Retinal pigment epithelial cell (primary cell): ENCODE measurements at regions not wholly inside any gene's neighbourhood (a gene's known extent, or its start where the extent isn't known, plus 50 kb on each side); places are given as distances from the start of the nearest gene placed in this dataset.

Experiments used
- DNase-seq: peaks from one replicate; pipeline ENCODE4 v3.0.0-alpha.2; 2010; ENCODE audit warnings: low read depth
- H3K4me3 ChIP-seq: 2 replicates; pipeline ENCODE4 v1.5.1; 2011; ENCODE audit warnings: mild to moderate bottlenecking, low read length, control low read depth, moderate library complexity
- TF ChIP-seq, protein P1 (sequence below): conservative IDR thresholded peaks from 2 replicates; pipeline ENCODE4 v1.5.1; 2011; ENCODE audit warnings: low read depth, low read length, control low read depth, inconsistent platforms

DNA sequence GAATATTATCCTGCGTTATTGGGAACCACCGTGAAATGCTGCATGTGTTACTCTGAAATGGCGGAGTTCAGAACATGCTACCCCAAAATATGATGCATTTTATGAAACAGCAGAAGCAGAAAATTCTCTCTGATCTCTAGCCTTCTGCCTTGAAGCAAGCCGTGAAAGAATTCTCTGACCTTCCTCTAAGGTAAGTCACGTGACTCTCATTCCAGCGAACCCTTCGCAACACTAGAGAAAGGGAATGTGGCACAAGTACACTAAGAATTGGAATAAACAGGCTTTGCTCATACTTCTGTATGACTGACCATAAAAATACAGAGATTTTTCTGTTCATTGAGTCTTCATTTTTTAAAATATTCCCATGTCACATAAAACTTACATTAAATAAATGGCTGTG lies 805.6 kb upstream of the LRRC4C start:
- no peak overlapping the region for H3K4me3 ChIP-seq
- TF ChIP-seq, protein P1, sequence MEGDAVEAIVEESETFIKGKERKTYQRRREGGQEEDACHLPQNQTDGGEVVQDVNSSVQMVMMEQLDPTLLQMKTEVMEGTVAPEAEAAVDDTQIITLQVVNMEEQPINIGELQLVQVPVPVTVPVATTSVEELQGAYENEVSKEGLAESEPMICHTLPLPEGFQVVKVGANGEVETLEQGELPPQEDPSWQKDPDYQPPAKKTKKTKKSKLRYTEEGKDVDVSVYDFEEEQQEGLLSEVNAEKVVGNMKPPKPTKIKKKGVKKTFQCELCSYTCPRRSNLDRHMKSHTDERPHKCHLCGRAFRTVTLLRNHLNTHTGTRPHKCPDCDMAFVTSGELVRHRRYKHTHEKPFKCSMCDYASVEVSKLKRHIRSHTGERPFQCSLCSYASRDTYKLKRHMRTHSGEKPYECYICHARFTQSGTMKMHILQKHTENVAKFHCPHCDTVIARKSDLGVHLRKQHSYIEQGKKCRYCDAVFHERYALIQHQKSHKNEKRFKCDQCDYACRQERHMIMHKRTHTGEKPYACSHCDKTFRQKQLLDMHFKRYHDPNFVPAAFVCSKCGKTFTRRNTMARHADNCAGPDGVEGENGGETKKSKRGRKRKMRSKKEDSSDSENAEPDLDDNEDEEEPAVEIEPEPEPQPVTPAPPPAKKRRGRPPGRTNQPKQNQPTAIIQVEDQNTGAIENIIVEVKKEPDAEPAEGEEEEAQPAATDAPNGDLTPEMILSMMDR = no peak

DNA sequence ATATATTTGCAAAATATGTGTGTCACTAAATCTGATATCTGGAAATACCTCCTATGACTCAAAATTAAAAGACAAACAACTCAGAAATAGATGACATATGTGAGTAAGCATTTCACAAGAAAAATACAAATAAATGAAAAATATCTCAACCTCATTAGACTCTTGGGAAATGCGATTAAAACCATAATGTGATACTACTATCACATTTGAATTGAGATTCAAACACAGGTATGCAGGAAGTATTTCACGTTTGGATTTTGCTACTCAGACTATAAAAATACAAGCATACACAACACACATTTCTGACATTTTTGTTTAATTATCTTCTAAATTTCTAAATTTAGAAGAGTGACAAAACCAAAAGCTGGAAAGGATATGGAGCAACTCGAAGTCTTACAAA lies 811.9 kb upstream of the LRRC4C start:
- H3K4me3 ChIP-seq = no peak overlapping the region
- TF ChIP-seq, protein P1 = no peak
- DNase-seq = no peak

More for the DNA sequence above, 805.6 kb upstream of the LRRC4C start:
- DNase-seq = no peak

DNA sequence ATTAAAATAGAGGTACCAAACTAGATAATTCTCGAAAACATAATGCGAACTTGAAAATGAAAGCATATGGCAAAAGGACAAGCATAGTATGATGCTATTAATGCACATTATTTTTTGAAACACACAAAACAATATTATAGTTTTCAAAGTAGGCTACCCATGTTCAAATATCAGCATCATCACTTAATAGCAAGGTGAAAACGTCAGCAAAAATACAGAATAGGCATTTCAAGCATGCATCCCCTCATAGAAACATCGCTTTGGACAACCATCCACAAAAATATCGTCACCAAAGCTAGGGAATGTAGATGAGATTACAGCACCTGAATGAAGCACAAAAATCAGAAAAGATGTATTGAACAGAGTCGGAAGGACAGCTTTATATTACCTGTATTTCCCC lies 814.5 kb upstream of the LRRC4C start:
- DNase-seq = no peak
- TF ChIP-seq, protein P1 = no peak

DNA sequence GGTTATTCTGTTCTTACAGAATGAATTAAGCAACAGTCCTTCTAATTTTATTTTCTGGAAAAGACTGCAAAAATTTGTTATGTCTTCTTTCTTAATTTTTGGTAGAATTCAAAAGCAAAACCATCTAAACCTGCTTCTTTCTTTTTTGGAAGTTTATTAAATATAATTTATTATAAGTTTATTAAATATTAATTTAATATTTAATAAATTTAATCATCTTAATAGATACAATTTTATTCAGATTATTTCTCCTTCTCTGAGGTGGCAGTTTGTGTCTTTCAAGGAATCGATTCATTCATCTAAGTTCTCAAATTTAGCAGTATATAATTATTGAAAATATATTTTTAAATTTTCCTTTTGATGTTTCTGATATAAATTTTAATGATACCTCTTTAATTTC lies 837.5 kb upstream of the LRRC4C start:
- no peak for DNase-seq
- H3K4me3 ChIP-seq = no peak overlapping the region
- TF ChIP-seq, protein P1 = no peak

More for the DNA sequence above, 814.5 kb upstream of the LRRC4C start:
- no peak overlapping the region for H3K4me3 ChIP-seq

DNA sequence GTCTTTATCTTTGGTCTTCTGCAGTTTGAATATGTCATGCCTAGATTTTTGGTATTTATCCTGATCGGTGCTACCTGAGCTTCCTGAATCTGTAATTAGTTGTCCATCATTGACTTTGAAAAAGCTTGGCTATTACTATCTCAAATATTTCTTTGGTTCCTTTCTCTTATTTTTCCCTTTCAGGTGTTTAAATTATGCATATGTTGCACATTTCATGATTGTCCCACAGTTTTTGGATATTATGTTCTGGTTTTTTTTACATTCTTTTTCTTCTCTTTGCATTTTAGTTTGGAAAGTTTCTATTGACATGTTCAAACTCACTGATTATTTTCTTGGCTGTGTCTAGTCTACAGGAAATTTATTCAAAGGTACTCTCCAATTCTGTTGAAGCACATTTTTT lies 840.3 kb upstream of the LRRC4C start:
- no peak for DNase-seq
- TF ChIP-seq, protein P1 = no peak
- H3K4me3 ChIP-seq = no peak overlapping the region

DNA sequence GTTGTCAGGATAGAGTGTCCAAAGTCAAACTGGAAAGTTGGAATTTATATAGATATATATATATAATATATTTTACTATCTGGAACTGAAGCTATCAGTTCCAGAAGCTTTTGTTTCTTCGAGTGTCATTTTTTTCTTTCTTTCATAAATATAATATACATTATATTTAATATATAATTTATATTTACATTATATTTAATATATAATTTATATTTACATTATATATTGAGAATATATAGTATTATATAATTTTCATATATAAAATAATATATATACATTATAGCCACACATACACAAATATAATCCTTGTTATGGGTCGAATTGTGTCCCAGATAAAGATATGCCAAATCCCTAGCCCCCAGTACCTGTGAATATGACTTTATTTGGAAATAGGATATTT lies 842.3 kb upstream of the LRRC4C start:
- no peak for DNase-seq
- TF ChIP-seq, protein P1 = no peak
- no peak overlapping the region for H3K4me3 ChIP-seq

DNA sequence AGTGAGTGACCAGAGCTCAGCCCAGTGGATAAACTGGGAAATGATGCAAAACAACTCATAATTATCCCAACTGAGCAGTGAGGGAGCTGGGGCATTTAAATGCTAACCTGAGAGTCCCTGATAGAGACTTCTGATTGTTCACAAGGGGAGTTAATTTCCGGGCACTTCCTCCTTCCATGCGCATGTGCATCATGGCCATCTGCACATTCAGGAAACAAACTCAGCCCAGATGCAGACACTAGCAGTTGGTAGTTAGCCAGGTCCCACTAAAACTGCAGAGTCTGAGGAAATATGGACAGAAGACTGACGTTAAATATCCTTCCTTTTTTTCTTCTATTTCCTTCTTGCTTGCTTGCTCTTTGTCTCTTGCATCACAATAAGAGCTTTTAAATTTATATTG lies 852.1 kb upstream of the LRRC4C start:
- TF ChIP-seq, protein P1 = no peak
- H3K4me3 ChIP-seq = no peak overlapping the region
- DNase-seq = no peak
